Body of pancreas (tissue), 4 donors: ENCODE measurements at regions not wholly inside any gene's neighbourhood (a gene's known extent, or its start where the extent isn't known, plus 50 kb on each side); places are given as distances from the start of the nearest gene placed in this dataset.
A peak's percentile ranks its signal among the peaks of the same experiment; 100 is the strongest.

Experiments
- ATAC-seq: fragments of 150-250 bp; one replicate; pipeline ENCODE4 v1.9.1; 2016
- DNase-seq, 4 donors: peaks; one replicate each; pipeline ENCODE4 v3.0.0-alpha.2; 2019
- H3K27ac ChIP-seq, 4 donors: fragments of 200-600 bp; sonication (generic); 1 replicate in 3 of 4; 2 replicates in 1 of 4; pipeline versions ENCODE4 v1.5.1 to v1.6.1; 2016 to 2019; ENCODE audit warnings: mild to moderate bottlenecking in 1 of 4, mixed read lengths in 1 of 4, moderate library complexity in 1 of 4
- H3K27me3 ChIP-seq, 2 donors: fragments of 200-600 bp; sonication (generic); one replicate each; pipeline ENCODE4 v1.6.0; 2016; ENCODE audit warnings: mild to moderate bottlenecking in 1 of 2
- H3K36me3 ChIP-seq, 2 donors: fragments of 200-600 bp; sonication (generic); replicated peaks in 1 of 2; 2 replicates each; pipeline ENCODE4 v1.5.1; 2016; ENCODE audit warnings: low read depth in 2 of 2; ENCODE audit not compliant: insufficient read depth in 1 of 2
- H3K4me1 ChIP-seq: fragments of 200-600 bp; sonication (generic); one replicate; pipeline ENCODE4 v1.6.0; 2016
- H3K4me3 ChIP-seq, 2 donors: fragments of 200-600 bp; sonication (generic); 1 replicate in 1 of 2; 2 replicates in 1 of 2; pipeline ENCODE4 v1.5.1; 2016 to 2019
- H3K9me3 ChIP-seq, 3 donors: fragments of 200-600 bp; sonication (generic); 1 replicate in 2 of 3; 2 replicates in 1 of 3; pipeline ENCODE4 v1.5.1; 2016
- CTCF ChIP-seq, 7 experiments: fragments of 450-650 bp in 4 of 7; fragments of 200-600 bp in 3 of 7; sonication (generic) in 3 of 7; IDR thresholded peaks; one replicate each; pipeline ENCODE4 v1.5.1; 2016 to 2019; ENCODE audit warnings: antibody characterized with exemption in 7 of 7
- POLR2A ChIP-seq, 3 donors: fragments of 450-650 bp; IDR thresholded peaks; one replicate each; pipeline ENCODE4 v1.6.1; 2016; ENCODE audit warnings: antibody characterized with exemption in 3 of 3, mild to moderate bottlenecking in 2 of 3
- WGBS, 2 donors: methylation state at CpG; one replicate each; pipeline ENCODE4 v1.1.5; 2017; 5-methylcytosine and 5-hydroxymethylcytosine counted together
- intact Hi-C: fragments of 100-400 bp; cut with DNase I; formaldehyde crosslinking; loops from one replicate; pipeline ENCODE4 v1.15.1; 2023

- no peak overlapping the region for H3K4me3 ChIP-seq
- no peaks in the 10 kb centered on the region for H3K27me3 ChIP-seq
- WGBS, 2 donors: 83 to 90% methylated on average over 4 of the region's 4 CpGs
- no peak overlapping the region for H3K27ac ChIP-seq
- no peaks in the 10 kb centered on the region for H3K36me3 ChIP-seq
- DNase-seq (no peak), ATAC-seq (no peak)
- TF ChIP-seq POLR2A (IDR thresholded peaks at IDR 0.05): no peak
- no peak for TF ChIP-seq CTCF (IDR thresholded peaks at IDR 0.05)
- H3K9me3 ChIP-seq: no peaks in the 10 kb centered on the region
- intact Hi-C loops: no loop called here
- H3K4me1 ChIP-seq: peaks cover 7% of the 10 kb centered on the region
Observed at GRCh38 chr7:133180717-133181116, 72.2 kb upstream of the EXOC4 start.

GRCh38 chr7:133183042-133183794 lies 69.7 kb upstream of the EXOC4 start:
- 34 to 45% methylated on average over 7 to 10 of the region's 10 CpGs for WGBS, 2 donors
- Histone ChIP-seq H3K27ac (no peak overlapping the region), H3K4me1 (peaks cover 7% of the 10 kb centered on the region), H3K4me3 (no peak overlapping the region), H3K9me3 (no peaks in the 10 kb centered on the region), H3K36me3 (no peaks in the 10 kb centered on the region), H3K27me3 (no peaks in the 10 kb centered on the region)
- TF ChIP-seq POLR2A (IDR thresholded peaks at IDR 0.05) (no peak), CTCF (IDR thresholded peaks at IDR 0.05) (no peak)
- peak; percentile 8 to 33 (median 20) for DNase-seq
- intact Hi-C loops: no loop called here
- ATAC-seq: peak; percentile 21

GRCh38 chr7:133183969-133184368 lies 68.9 kb upstream of the EXOC4 start:
- DNase-seq (no peak), ATAC-seq (no peak)
- intact Hi-C loops: no loop called here
- no peak for TF ChIP-seq CTCF (IDR thresholded peaks at IDR 0.05)
- Histone ChIP-seq H3K36me3 (no peaks in the 10 kb centered on the region), H3K27ac (no peak overlapping the region), H3K27me3 (no peaks in the 10 kb centered on the region), H3K9me3 (no peaks in the 10 kb centered on the region), H3K4me3 (no peak overlapping the region), H3K4me1 (peaks cover 7% of the 10 kb centered on the region)
- 41 to 60% methylated on average over 2 of the region's 2 CpGs for WGBS, 2 donors

- no peak overlapping the region for H3K27ac ChIP-seq
- no peaks in the 10 kb centered on the region for H3K36me3 ChIP-seq
- no peaks in the 10 kb centered on the region for H3K9me3 ChIP-seq
- DNase-seq (no peak), ATAC-seq (no peak)
- H3K4me1 ChIP-seq: peaks cover 7% of the 10 kb centered on the region
- H3K27me3 ChIP-seq: no peaks in the 10 kb centered on the region
- no peak overlapping the region for H3K4me3 ChIP-seq
- no peak for TF ChIP-seq CTCF (IDR thresholded peaks at IDR 0.05)
- TF ChIP-seq POLR2A (IDR thresholded peaks at IDR 0.05): no peak
- intact Hi-C loops: no loop called here
- 33 to 35% methylated on average over 1 of the region's 1 CpG for WGBS, 2 donors
Observed at GRCh38 chr7:133185512-133185911, 67.4 kb upstream of the EXOC4 start.

- Histone ChIP-seq H3K4me3 (no peak overlapping the region), H3K9me3 (no peaks in the 10 kb centered on the region), H3K36me3 (no peaks in the 10 kb centered on the region), H3K4me1 (peaks cover 7% of the 10 kb centered on the region), H3K27ac (no peak overlapping the region), H3K27me3 (no peaks in the 10 kb centered on the region)
- ATAC-seq (no peak), DNase-seq (no peak)
- no peak for TF ChIP-seq CTCF (IDR thresholded peaks at IDR 0.05)
- TF ChIP-seq POLR2A (IDR thresholded peaks at IDR 0.05): no peak
- WGBS, 2 donors: 83 to 90% methylated on average over 1 of the region's 1 CpG
- intact Hi-C loops: no loop called here
Observed at GRCh38 chr7:133186060-133186459, 66.8 kb upstream of the EXOC4 start.
